NOMO-1 (cell line): ENCODE measurements at regions not wholly inside any gene's neighbourhood (a gene's known extent, or its start where the extent isn't known, plus 50 kb on each side); places are given as distances from the start of the nearest gene placed in this dataset.
"Not testable (repeated sequence)": the region's sequence is repeated elsewhere in the genome, so short reads cannot be mapped to it uniquely, and the experiment has no call there.

ENCODE experiments used
- DNase-seq, 2 experiments: peaks; one replicate each; lab custom pipeline; 2025; ENCODE audit not compliant: unreplicated experiment in 2 of 2; lab: John Stamatoyannopoulos, UW

GRCh38 chr7:13259930-13260329 lies 572.5 kb downstream of the ARL4A start:
- no peak for DNase-seq

- peak in 1 of 2 experiments; percentile 61 for DNase-seq
These were observed 575.6 kb downstream of the ARL4A start for GRCh38 chr7:13262929-13263530.

GRCh38 chr7:13265271-13265670 lies 577.8 kb downstream of the ARL4A start:
- DNase-seq, result no peak

DNA sequence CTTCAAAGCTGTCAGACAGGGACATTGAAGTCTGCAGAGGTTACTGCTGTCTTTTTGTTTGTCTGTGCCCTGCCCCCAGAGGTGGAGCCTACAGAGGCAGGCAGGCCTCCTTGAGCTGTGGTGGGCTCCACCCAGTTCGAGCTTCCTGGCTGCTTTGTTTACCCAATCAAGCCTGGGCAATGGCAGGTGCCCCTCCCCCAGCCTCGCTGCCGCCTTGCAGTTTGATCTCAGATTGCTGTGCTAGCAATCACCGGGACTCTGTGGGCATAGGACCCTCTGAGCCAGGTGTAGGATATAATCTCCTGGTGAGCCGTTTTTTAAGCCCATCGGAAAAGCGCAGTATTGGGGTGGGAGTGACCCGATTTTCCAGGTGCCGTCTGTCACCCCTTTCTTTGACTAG lies 586.8 kb downstream of the ARL4A start:
- DNase-seq, result not testable (repeated sequence)

GRCh38 chr7:13276977-13277376 lies 589.5 kb downstream of the ARL4A start:
- DNase-seq, result no peak

DNA sequence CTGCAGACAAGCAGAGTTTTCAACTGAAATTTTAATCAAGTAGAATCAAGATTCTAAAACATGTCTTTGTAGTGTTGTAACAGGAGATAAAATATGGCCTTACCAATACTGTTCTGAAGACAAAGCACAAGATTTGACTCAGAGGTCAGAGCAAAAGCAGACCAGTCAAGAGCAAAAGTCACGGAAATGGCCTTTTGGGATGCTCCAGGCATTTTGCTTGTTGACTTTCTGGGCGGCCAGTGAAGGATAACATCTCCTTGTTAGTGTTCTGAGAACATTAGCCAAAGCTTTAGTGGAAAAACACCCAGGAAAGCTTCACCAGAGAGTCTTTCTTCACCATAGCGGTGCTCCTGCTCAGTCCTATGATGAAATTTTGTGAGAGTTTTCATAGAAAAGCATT lies 590.6 kb downstream of the ARL4A start:
- DNase-seq, result no peak

DNA sequence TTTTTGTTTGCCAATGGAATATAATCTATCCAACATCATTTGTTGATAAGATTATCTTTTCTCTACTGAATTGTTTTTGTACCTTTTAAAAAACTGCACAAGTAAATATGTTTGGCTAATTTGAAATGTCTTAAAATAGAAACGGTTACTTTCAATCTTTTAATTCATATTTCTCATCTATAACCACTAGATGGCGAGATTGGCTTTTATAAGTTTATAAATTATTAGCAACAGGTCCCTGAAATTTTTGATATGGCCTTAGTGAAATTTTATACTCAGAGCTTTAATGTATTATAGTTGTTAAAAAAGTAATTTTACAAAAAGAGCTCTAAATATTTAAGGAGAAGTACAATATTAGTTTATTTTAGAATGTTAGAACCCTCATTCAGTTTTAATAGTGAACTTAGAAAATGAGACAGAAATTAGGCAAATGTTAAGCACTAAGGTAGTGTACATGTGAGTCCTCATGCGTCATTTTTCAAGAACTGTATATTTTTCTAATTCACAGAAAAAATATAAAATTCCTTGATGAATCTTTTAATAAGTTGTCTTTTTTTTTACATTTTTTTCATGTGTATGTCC lies 592.5 kb downstream of the ARL4A start:
- peak in 1 of 2 experiments; percentile 39 for DNase-seq

GRCh38 chr7:13282377-13282980 lies 595.0 kb downstream of the ARL4A start:
- DNase-seq, result peak in 1 of 2 experiments; percentile 27

DNA sequence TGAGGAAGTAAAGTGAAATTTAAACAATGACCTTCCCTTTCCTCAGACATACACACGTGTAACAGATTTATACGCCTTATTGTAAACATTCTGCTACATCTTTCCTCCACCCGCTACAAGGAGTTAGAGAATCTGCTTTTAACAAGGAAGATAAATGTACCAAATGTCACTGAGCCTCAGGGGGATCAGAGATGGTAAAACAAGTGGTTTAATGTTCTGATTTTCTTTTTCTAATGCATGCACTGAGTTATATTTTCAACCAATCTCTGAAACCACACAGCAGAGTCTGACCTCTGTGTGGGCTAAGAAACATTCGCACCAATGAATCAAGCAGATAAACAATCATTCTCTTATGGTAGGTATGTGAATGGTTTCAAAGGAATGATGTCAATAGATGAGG lies 599.5 kb downstream of the ARL4A start:
- peak in 1 of 2 experiments; percentile 4 for DNase-seq

DNA sequence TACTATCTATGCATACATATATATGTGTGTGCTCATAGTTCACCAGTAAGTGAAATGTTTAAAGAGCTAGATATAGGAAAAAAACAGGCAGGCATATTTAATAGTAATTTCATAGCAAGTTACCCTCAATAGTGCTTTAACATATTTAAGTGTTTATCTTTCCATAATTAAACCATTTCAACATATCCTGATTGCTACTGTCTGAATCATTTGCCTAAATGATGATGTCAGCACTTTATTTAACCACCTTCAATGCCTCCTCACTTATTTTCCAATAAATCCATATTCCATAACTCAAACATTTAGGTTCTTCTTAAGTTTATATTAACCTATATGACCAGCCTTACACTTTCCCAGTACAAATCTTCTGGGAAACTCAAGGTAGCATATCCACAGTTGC lies 601.1 kb downstream of the ARL4A start:
- no peak for DNase-seq

GRCh38 chr7:13290975-13291374 lies 603.5 kb downstream of the ARL4A start:
- DNase-seq, result no peak

DNA sequence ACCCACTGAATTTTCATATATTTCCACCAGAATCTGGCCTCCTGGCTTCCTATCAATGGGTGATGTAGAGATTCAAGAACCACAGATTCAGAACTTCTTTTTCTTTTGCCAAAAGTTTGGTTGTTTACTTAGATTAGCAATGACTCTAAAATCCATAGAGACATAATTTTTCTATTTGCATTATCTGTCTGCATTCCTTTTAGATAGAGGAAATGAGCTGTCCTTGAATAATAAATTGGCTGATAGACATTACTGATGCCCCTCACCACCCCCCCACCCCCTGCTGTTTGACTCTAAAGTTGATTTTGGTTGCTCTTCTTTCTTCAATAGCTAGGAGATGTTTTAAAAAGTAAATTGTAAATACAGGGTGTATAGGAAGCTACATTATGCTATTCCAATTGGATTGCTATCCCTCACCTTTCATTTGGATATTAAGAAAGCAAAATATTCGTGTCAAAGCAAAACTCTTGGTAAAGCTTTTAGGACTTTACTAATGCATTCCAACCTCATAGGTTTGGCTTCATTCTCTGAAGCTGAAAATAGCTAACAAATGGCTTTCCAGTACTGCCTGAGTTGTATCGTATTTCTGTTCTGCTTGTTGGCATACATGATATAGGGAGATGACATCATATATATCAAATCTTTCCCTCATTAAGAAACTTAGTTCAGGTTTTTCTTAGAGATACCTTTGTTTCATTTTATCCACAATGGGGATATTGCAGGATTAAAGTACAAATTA lies 606.0 kb downstream of the ARL4A start:
- no peak for DNase-seq

DNA sequence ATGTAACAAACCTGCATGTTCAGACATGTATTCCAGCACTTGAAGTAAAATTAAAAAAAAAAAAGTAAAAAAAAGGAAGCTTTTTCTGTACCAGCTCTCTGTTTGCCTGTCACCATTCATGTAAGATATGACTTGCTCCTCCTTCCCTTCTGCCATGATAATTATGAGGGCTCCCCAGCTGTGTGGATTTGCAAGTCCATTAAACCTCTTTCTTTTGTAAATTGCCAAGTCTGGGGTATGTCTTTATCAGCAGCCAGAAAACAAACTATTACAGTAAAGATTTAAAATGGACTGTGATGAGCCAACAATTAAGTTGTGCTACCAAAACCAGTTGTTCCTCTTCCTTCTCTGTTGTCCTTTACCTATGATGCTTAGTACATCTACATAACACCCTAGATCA lies 619.6 kb downstream of the ARL4A start:
- DNase-seq, result no peak

GRCh38 chr7:13308423-13308822 lies 621.0 kb downstream of the ARL4A start:
- no peak for DNase-seq

DNA sequence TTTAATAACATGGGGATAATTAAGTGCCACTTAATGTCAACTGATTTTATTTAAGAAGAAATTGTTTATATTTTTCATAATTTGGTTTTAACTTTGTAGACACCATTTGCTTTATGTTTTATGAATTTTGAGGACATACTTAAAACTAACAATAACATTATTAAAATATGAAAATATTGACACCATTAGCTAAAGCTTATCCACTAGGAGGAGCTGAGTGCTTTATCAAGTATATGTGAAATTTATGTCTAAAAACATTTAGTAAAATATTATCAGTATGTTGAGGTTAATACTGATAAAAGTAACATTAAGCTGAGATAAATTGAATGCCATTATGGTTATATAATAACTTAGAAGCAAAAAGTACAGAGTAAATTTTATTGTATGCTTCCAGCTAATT lies 622.1 kb downstream of the ARL4A start:
- no peak for DNase-seq

DNA sequence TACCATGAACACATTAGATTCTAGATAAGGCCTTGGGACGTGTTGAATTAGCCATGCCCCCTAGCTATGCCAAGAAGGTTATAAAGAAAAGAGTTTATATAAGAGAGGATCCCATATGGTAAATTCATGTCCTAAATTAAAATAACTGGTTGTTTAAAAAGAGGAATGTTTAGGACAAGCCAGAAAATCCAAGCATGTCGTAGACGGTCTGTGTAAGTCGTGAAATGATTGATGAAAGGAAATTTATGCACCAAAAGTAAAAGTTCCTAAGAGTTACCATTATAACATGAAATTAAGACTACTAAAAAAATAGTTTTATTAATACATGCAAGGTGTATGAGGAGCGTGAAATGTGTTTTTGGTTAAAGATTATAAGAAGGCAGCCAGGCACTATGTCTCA lies 624.9 kb downstream of the ARL4A start:
- no peak for DNase-seq

DNA sequence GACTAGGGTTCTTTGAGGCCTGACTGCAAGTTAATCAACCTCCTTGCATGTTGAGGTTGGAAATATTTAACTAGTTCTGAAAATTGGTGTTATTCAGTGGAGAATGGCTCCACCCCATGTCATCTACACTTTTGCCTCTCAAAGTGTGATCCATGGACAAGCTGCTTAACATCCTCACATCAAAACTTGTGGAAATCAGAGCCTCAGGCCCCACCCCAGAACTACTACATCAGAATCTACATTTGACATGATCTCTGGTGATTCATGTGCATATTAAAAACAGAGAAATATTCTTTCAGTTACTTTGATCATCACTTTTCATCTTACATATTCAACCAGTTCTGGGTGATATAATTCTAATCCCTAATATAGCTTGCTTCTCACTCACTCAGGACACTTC lies 632.9 kb downstream of the ARL4A start:
- no peak for DNase-seq

GRCh38 chr7:13321316-13321715 lies 633.9 kb downstream of the ARL4A start:
- no peak for DNase-seq

DNA sequence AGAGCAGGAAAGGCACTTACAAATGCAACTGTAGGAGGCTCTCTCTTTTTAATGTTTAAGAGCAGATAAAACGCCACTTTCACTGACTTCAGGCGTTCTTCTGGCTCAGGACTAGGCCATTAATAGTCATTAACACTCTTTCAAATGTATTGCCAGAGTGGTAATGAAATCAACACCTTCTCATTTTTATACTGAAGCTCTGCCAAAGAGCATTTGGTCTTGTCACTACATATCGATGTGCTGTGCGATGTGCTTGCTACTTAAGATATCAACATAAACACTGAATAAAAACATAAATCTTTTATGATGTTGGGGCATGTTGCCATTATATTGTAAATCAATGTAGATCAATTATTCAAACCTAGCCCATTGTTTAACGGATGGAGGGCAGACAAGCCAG lies 634.7 kb downstream of the ARL4A start:
- no peak for DNase-seq

DNA sequence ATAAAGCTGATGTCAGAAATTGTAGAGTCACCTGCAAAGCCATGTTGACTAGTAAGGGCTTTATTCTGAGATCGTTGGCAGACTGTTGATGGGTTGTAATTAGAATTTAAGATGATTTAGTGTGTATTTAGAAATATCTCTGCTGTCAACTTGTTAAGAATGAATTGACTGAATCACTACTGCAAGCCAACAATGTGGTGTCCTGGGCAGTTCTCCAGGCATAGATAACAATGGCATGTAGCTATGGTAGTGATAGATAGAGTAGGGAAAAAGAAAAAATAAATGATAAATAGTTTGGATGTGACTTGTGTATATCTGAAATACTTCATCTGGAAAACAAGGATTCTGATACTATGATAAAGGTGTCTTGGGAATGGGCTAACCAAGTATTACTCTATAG lies 640.2 kb downstream of the ARL4A start:
- DNase-seq, result no peak

GRCh38 chr7:13333371-13333770 lies 645.9 kb downstream of the ARL4A start:
- no peak for DNase-seq

GRCh38 chr7:13336227-13336626 lies 648.8 kb downstream of the ARL4A start:
- DNase-seq, result no peak
